SU-DHL-6 (cell line): ENCODE measurements at regions not wholly inside any gene's neighbourhood (a gene's known extent, or its start where the extent isn't known, plus 50 kb on each side); places are given as distances from the start of the nearest gene placed in this dataset.

Source experiments
- H2AFZ ChIP-seq: fragments of 200-600 bp; sonication (generic); 2 replicates; pipeline ENCODE4 v1.6.1; 2014; ENCODE audit warnings: low read depth, mild to moderate bottlenecking, moderate library complexity, mixed read lengths, antibody characterized with exemption, low read length; ENCODE audit not compliant: severe bottlenecking
- H3F3A ChIP-seq: fragments of 200-600 bp; shearing (Covaris generic); 2 replicates; pipeline ENCODE4 v1.6.0; 2016; ENCODE audit warnings: antibody characterized with exemption, mild to moderate bottlenecking; ENCODE audit not compliant: insufficient read depth
- H3K27ac ChIP-seq: fragments of 200-600 bp; sonication (generic); 2 replicates; pipeline ENCODE4 v1.5.1; 2016; ENCODE audit warnings: low read depth, mild to moderate bottlenecking, low read length, moderate library complexity, mixed read lengths
- H3K27me3 ChIP-seq: fragments of 200-600 bp; sonication (generic), shearing (Covaris generic); 2 replicates; pipeline ENCODE4 v1.6.0; 2014; ENCODE audit warnings: mild to moderate bottlenecking, low read length
- H3K36me3 ChIP-seq: fragments of 200-600 bp; sonication (generic); 2 replicates; pipeline ENCODE4 v1.6.1; 2014; ENCODE audit warnings: mild to moderate bottlenecking, low read length, mixed read lengths
- H3K4me2 ChIP-seq: fragments of 300-600, 200-600 bp; shearing (Covaris generic), sonication (generic); 2 replicates; pipeline ENCODE4 v1.6.0; 2014; ENCODE audit warnings: low read length, low read depth, mild to moderate bottlenecking; ENCODE audit not compliant: poor library complexity, severe bottlenecking
- H3K4me3 ChIP-seq: fragments of 200-600 bp; sonication (generic); 2 replicates; pipeline ENCODE4 v1.5.1; 2014; ENCODE audit warnings: antibody characterized with exemption, low read length, mild to moderate bottlenecking, mixed read lengths; ENCODE audit not compliant: insufficient read depth, poor library complexity, severe bottlenecking
- H3K79me2 ChIP-seq: fragments of 200-600 bp; sonication (generic); 2 replicates; pipeline ENCODE4 v1.6.1; 2014; ENCODE audit warnings: mild to moderate bottlenecking, low read length, moderate library complexity; ENCODE audit not compliant: insufficient read depth
- H3K9ac ChIP-seq: fragments of 200-600 bp; sonication (generic); 2 replicates; pipeline ENCODE4 v1.7.0; 2014; ENCODE audit warnings: mild to moderate bottlenecking, low read length
- H3K9me2 ChIP-seq: fragments of 200-600 bp; sonication (generic); replicated peaks from 2 replicates; pipeline ENCODE4 v1.6.1; 2014; ENCODE audit warnings: low read length; ENCODE audit not compliant: insufficient read depth
- H3K9me3 ChIP-seq: fragments of 200-600 bp; sonication (generic); 2 replicates; pipeline ENCODE4 v1.6.1; 2014; ENCODE audit warnings: low read length, mixed read lengths; ENCODE audit not compliant: insufficient read depth
- H4K20me1 ChIP-seq: fragments of 200-600 bp; sonication (generic); 2 replicates; pipeline ENCODE4 v1.6.1; 2014; ENCODE audit warnings: low read depth, mild to moderate bottlenecking, antibody characterized with exemption, low read length, moderate library complexity, mixed read lengths
- EZH2phosphoT487 ChIP-seq: fragments of 200-600 bp; sonication (generic), shearing (Covaris generic); conservative IDR thresholded peaks from 2 replicates; pipeline ENCODE4 v1.6.1; 2018; ENCODE audit warnings: mild to moderate bottlenecking, antibody characterized with exemption, low read length, moderate library complexity, mixed read lengths
- TF ChIP-seq, protein P1 (sequence below): fragments of 200-600 bp; sonication (generic); IDR thresholded peaks from one replicate; pipeline ENCODE4 v1.5.1; 2017; ENCODE audit warnings: antibody characterized with exemption, mild to moderate bottlenecking, low read length, moderate library complexity; ENCODE audit not compliant: insufficient read depth, poor library complexity, severe bottlenecking

DNA sequence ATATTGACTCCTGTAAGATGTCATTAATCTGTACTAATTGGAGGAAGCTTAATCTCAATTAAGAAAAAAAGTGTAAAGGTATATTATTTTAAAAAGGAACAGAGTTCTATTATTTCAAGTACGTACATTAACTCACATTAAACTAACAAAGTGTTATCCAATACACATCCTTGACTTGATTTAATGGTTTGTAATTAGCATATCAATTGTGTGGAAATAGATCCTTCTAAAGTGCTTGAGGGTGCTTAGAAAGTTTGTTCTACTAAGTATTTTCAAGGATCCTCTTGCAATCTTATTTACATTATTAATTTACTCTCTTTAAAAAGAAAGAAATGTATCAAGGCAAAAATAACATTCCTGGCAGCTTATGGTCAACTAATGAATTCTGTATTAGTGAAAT is 720.3 kb downstream of the KCNJ3 start:
- no peaks in the 10 kb centered on the region for H3K36me3 ChIP-seq
- H3K27ac ChIP-seq = no peak overlapping the region
- H4K20me1 ChIP-seq = no peaks in the 10 kb centered on the region
- no peaks in the 10 kb centered on the region for H3F3A ChIP-seq
- H3K27me3 ChIP-seq = no peaks in the 10 kb centered on the region
- H3K9me3 ChIP-seq = no peaks in the 10 kb centered on the region
- no peak overlapping the region for H2AFZ ChIP-seq
- TF ChIP-seq, protein P1, sequence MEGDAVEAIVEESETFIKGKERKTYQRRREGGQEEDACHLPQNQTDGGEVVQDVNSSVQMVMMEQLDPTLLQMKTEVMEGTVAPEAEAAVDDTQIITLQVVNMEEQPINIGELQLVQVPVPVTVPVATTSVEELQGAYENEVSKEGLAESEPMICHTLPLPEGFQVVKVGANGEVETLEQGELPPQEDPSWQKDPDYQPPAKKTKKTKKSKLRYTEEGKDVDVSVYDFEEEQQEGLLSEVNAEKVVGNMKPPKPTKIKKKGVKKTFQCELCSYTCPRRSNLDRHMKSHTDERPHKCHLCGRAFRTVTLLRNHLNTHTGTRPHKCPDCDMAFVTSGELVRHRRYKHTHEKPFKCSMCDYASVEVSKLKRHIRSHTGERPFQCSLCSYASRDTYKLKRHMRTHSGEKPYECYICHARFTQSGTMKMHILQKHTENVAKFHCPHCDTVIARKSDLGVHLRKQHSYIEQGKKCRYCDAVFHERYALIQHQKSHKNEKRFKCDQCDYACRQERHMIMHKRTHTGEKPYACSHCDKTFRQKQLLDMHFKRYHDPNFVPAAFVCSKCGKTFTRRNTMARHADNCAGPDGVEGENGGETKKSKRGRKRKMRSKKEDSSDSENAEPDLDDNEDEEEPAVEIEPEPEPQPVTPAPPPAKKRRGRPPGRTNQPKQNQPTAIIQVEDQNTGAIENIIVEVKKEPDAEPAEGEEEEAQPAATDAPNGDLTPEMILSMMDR = no peak
- TF ChIP-seq EZH2phosphoT487 = no peak
- H3K9ac ChIP-seq = no peak overlapping the region
- H3K4me2 ChIP-seq = no peak overlapping the region
- no peak overlapping the region for H3K4me3 ChIP-seq
- no peaks in the 10 kb centered on the region for H3K9me2 ChIP-seq
- no peaks in the 10 kb centered on the region for H3K79me2 ChIP-seq

DNA sequence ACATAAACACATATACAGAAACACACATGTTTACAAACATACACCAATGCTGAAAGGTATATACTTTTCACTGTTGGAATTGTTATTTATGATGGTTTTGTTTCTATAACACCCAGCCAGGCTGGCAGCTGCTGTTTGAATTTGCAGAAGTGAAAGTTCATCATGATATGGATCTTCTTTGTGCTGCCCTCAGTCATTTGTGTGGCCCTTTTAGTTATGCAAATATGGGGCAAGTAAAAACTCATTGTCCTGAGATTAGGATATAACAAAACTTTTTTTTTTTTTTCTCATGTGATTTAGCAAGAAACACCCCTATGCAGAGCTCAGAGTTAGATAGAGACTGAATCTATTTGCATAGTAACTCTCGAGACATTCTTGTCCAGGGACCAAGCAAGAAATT is 714.1 kb downstream of the KCNJ3 start:
- Histone ChIP-seq H3K4me2 (peak overlapping the region; percentile 19), H3K36me3 (no peaks in the 10 kb centered on the region)

DNA sequence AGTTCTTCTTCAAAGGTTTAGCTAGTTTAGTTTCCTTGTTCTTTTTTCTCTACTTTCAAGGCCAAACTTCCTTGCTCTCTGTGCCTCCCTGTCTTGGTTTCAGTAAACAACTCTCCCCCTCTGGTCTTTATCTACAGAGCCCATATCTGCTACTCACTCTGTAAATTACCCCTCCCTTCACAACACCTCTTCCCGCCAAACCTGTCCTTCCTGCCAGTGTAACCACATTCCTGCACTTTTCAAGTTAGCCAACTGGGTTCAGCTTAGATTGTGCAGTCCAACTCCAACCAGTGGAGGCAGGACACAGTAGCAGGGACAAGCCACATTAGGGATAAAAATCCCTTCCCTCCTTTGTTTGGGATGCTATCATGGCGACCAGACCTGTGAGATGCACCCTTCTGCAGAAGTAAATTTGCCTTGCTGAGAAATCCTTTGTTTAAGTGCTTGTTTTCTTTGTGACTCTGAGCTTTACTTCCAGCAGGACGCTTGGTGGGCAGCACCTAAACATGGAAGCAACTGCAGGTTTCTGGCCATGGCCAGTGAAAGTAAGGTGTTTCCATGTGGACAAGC is 706.0 kb downstream of the KCNJ3 start:
- no peaks in the 10 kb centered on the region for H3F3A ChIP-seq
- H3K4me3 ChIP-seq = no peak overlapping the region
- H3K36me3 ChIP-seq = no peaks in the 10 kb centered on the region
- H3K9me3 ChIP-seq = peaks cover 4% of the 10 kb centered on the region; the same call in 1 of the 2 replicates
- no peak for TF ChIP-seq EZH2phosphoT487
- TF ChIP-seq, protein P1 = no peak
- H3K27ac ChIP-seq = no peak overlapping the region
- no peaks in the 10 kb centered on the region for H4K20me1 ChIP-seq
- no peak overlapping the region for H3K9ac ChIP-seq
- no peaks in the 10 kb centered on the region for H3K79me2 ChIP-seq
- no peak overlapping the region for H3K4me2 ChIP-seq
- no peaks in the 10 kb centered on the region for H3K9me2 ChIP-seq
- H3K27me3 ChIP-seq = no peaks in the 10 kb centered on the region
- H2AFZ ChIP-seq = no peak overlapping the region

More for the DNA sequence above, 714.1 kb downstream of the KCNJ3 start:
- Histone ChIP-seq H3K9ac (no peak overlapping the region), H3K27me3 (no peaks in the 10 kb centered on the region), H3K4me3 (no peak overlapping the region), H3F3A (no peaks in the 10 kb centered on the region), H3K9me3 (no peaks in the 10 kb centered on the region), H3K9me2 (no peaks in the 10 kb centered on the region), H3K79me2 (no peaks in the 10 kb centered on the region), H2AFZ (no peak overlapping the region), H3K27ac (no peak overlapping the region), H4K20me1 (no peaks in the 10 kb centered on the region)
- TF ChIP-seq, protein P1 = no peak
- TF ChIP-seq EZH2phosphoT487 = no peak
